Neuronal stem cell (in vitro differentiated cells): ENCODE measurements at regions not wholly inside any gene's neighbourhood (a gene's known extent, or its start where the extent isn't known, plus 50 kb on each side); places are given as distances from the start of the nearest gene placed in this dataset.

Experiments
- DNase-seq: peaks from one replicate; pipeline ENCODE4 v3.0.0-alpha.2; 2013; ENCODE audit warnings: low spot score
- H2AFZ ChIP-seq: one replicate; pipeline ENCODE4 v1.6.1; 2013; ENCODE audit warnings: mild to moderate bottlenecking, low read length, inconsistent platforms
- H2AK5ac ChIP-seq: 2 replicates; pipeline ENCODE4 v1.6.1; 2013; ENCODE audit warnings: low read depth, mild to moderate bottlenecking, inconsistent platforms, low read length, moderate library complexity, mixed read lengths
- H2BK120ac ChIP-seq: 2 replicates; pipeline ENCODE4 v1.6.1; 2013; ENCODE audit warnings: low read depth, mild to moderate bottlenecking, inconsistent platforms, low read length, moderate library complexity, mixed read lengths
- H2BK12ac ChIP-seq: one replicate; pipeline ENCODE4 v1.6.1; 2013; ENCODE audit warnings: low read length, inconsistent platforms
- H2BK15ac ChIP-seq: 2 replicates; pipeline ENCODE4 v1.6.1; 2013; ENCODE audit warnings: mild to moderate bottlenecking, low read length, inconsistent platforms, mixed read lengths
- H2BK5ac ChIP-seq: one replicate; pipeline ENCODE4 v1.6.1; 2013; ENCODE audit warnings: inconsistent platforms, mild to moderate bottlenecking, low read length, moderate library complexity
- H3K14ac ChIP-seq: one replicate; pipeline ENCODE4 v1.6.1; 2013; ENCODE audit warnings: low read length, inconsistent platforms
- H3K18ac ChIP-seq: 2 replicates; pipeline ENCODE4 v1.6.1; 2013; ENCODE audit warnings: low read length, inconsistent platforms
- H3K23ac ChIP-seq: 2 replicates; pipeline ENCODE4 v1.6.1; 2013; ENCODE audit warnings: low read depth, mild to moderate bottlenecking, mixed read lengths, low read length, inconsistent platforms; ENCODE audit not compliant: poor library complexity
- H3K27ac ChIP-seq: replicated peaks from 3 replicates; pipeline ENCODE4 v1.5.1; 2013; ENCODE audit warnings: low read length, inconsistent platforms
- H3K27me3 ChIP-seq, 3 experiments: 2 replicates each; pipeline ENCODE4 v1.6.1; 2013; ENCODE audit warnings: low read length in 3 of 3, mild to moderate bottlenecking in 2 of 3, inconsistent platforms in 1 of 3, low read depth in 1 of 3, mixed read lengths in 1 of 3, moderate library complexity in 1 of 3; ENCODE audit not compliant: control insufficient read depth in 3 of 3, insufficient read depth in 3 of 3
- H3K36me3 ChIP-seq, 2 donors: replicated peaks in 1 of 2; 2 replicates each; pipeline ENCODE4 v1.6.1; 2013; ENCODE audit warnings: low read length in 2 of 2; ENCODE audit not compliant: control insufficient read depth in 2 of 2, insufficient read depth in 2 of 2
- H3K4ac ChIP-seq: 2 replicates; pipeline ENCODE4 v1.6.1; 2013; ENCODE audit warnings: inconsistent platforms, mild to moderate bottlenecking, low read length, moderate library complexity
- H3K4me1 ChIP-seq, 2 donors: 1 replicate in 1 of 2; 2 replicates in 1 of 2; pipeline ENCODE4 v1.6.1; 2013; ENCODE audit warnings: low read length in 2 of 2, low read depth in 1 of 2; ENCODE audit not compliant: control insufficient read depth in 2 of 2, insufficient read depth in 1 of 2
- H3K4me2 ChIP-seq: one replicate; pipeline ENCODE4 v1.6.1; 2013; ENCODE audit warnings: mild to moderate bottlenecking, low read length, inconsistent platforms; ENCODE audit not compliant: insufficient read depth, poor library complexity, severe bottlenecking
- H3K4me3 ChIP-seq, 2 donors: 2 replicates each; pipeline ENCODE4 v1.5.1; 2013; ENCODE audit warnings: low read length in 2 of 2, mild to moderate bottlenecking in 2 of 2, inconsistent platforms in 1 of 2, moderate library complexity in 1 of 2
- H3K79me1 ChIP-seq: one replicate; pipeline ENCODE4 v1.6.1; 2013; ENCODE audit warnings: low read depth, mild to moderate bottlenecking, inconsistent platforms, low read length, moderate library complexity
- H3K9ac ChIP-seq: one replicate; pipeline ENCODE4 v1.6.1; 2013; ENCODE audit warnings: mild to moderate bottlenecking, low read depth, low read length, inconsistent platforms; ENCODE audit not compliant: poor library complexity
- H3K9me3 ChIP-seq, 2 donors: replicated peaks in 1 of 2; 2 replicates each; pipeline versions ENCODE3 to v1.6.1; 2013; ENCODE audit warnings: low read length in 2 of 2, mild to moderate bottlenecking in 2 of 2, inconsistent platforms in 1 of 2, low read depth in 1 of 2, mixed read lengths in 1 of 2, moderate library complexity in 1 of 2; ENCODE audit not compliant: control insufficient read depth in 2 of 2, insufficient read depth in 1 of 2
- H4K8ac ChIP-seq: one replicate; pipeline ENCODE4 v1.6.1; 2013; ENCODE audit warnings: low read depth, mild to moderate bottlenecking, inconsistent platforms, low read length, moderate library complexity
- H4K91ac ChIP-seq: one replicate; pipeline ENCODE4 v1.6.1; 2013; ENCODE audit warnings: low read length, low read depth, mild to moderate bottlenecking, inconsistent platforms; ENCODE audit not compliant: poor library complexity
- WGBS, 2 donors: extraction: QIAGEN DNeasy Blood & Tissue Kit; methylation state at CpG; one replicate each; pipeline ENCODE4 v1.1.7; 2013; ENCODE audit warnings: missing lambda C conversion rate in 2 of 2, mixed read lengths in 1 of 2; ENCODE audit not compliant: insufficient read length in 2 of 2, insufficient replicate concordance in 1 of 2; ENCODE audit errors: extremely low coverage in 2 of 2; 5-methylcytosine and 5-hydroxymethylcytosine counted together

DNA sequence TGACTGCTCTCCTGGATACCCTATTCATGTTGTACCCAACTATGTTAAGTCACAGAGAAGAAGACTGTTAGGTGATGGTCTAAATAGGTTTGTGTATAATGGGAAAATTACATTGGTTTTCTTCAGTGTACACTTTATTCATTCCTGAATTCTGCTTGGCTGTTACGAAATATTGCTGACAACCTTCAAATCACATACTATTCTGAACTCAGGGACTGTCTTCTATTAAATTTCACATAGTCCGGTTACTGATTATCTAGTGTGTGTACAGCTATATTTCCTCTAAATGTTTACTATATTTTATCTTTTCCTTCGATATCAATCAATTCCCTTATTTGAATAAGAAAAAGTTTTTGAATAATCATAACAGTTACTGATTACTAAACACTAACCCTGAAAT is 1090.3 kb upstream of the CITED2 start:
- Histone ChIP-seq H3K9me3 (peaks cover 0 to 5% of the 10 kb centered on the region in 2 donors), H3K79me1 (no peaks in the 10 kb centered on the region), H3K18ac (no peak overlapping the region), H3K9ac (no peak overlapping the region), H3K4me1 (no peaks in the 10 kb centered on the region), H4K91ac (no peak overlapping the region), H2AFZ (no peak overlapping the region), H2AK5ac (no peak overlapping the region), H3K23ac (no peak overlapping the region), H2BK120ac (no peak overlapping the region), H2BK12ac (no peak overlapping the region), H4K8ac (no peak overlapping the region), H3K4ac (no peak overlapping the region), H3K4me3 (no peak overlapping the region), H3K36me3 (no peaks in the 10 kb centered on the region), H2BK5ac (no peak overlapping the region), H3K27me3 (no peaks in the 10 kb centered on the region), H3K4me2 (no peak overlapping the region), H3K14ac (no peak overlapping the region), H3K27ac (no peak overlapping the region), H2BK15ac (no peak overlapping the region)
- WGBS, 2 donors, result no CpG with 5 or more reads among the region's 3 CpGs
- DNase-seq, result no peak

DNA sequence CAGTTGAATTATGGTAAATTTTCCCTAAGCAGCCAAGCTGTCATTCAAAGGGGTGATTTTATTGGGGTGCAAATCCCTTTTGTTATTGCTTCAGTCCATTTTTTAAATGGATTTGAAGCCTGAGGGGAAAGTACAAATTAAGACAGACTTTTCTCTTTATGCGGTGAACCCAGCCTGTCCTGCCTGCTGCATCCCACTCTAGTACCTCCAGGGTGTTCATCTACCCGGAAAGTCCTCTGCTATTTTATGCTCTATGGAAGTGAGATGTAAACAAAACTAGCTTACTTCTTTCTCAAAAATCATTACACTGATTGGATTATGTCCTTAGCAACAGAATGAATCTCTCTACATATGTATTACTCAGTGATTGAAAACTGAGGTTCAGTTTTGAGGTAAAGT is 1088.9 kb upstream of the CITED2 start:
- Histone ChIP-seq H2AFZ (no peak overlapping the region), H3K4me3 (no peak overlapping the region), H3K4ac (no peak overlapping the region), H3K9me3 (peaks cover 0 to 5% of the 10 kb centered on the region in 2 donors), H4K91ac (no peak overlapping the region), H3K4me2 (no peak overlapping the region), H2BK5ac (no peak overlapping the region), H3K9ac (no peak overlapping the region), H3K27me3 (no peaks in the 10 kb centered on the region), H3K4me1 (no peaks in the 10 kb centered on the region), H3K18ac (no peak overlapping the region), H2AK5ac (no peak overlapping the region), H2BK15ac (no peak overlapping the region), H3K23ac (no peak overlapping the region), H3K79me1 (no peaks in the 10 kb centered on the region), H2BK120ac (no peak overlapping the region), H3K27ac (no peak overlapping the region), H3K36me3 (no peaks in the 10 kb centered on the region), H3K14ac (no peak overlapping the region), H2BK12ac (no peak overlapping the region), H4K8ac (no peak overlapping the region)
- DNase-seq, result no peak
- WGBS, 2 donors, result no CpG with 5 or more reads among the region's 2 CpGs

DNA sequence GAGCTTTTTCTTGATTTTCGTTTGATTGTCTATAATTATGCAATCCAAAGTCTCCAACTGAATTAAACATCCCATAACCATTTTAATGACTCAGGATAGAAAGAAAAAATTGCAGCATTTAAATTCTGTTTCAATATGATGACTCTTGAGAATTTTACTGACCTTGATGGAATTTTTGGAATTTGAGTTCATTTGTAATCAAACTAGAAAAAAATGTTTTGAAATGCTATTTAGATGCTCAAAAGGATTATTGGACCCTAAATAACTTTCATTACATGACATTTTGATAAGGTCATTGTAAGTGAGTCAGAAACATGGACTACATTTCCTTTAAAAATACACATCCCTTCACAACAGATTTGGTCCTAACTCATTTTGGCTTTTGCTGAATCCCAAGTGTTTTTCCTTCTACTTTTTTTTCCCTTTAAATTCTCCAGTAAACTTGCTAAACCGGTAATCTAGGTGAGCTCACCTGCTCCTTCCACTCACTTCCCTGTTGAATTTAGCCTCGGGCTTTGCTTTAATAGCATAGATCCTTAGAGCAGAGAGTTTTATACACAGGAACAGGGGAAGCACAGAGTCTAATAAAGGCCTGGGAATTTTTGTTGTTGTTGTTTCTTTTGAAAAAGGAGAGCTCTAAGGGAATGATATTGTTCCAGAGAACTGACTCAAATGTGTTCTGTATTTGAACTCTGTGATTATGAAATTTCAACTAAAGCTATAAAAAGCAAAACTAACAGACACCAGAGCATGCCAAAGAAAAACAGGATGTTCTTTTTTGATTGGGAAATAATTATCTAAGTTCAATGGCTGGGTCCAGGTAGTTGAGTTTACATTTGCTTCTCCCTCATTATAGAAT is 1088.2 kb upstream of the CITED2 start:
- Histone ChIP-seq H2AFZ (no peak overlapping the region), H3K4me2 (no peak overlapping the region), H3K36me3 (no peaks in the 10 kb centered on the region), H4K91ac (no peak overlapping the region), H3K79me1 (no peaks in the 10 kb centered on the region), H3K9me3 (peaks cover 0 to 5% of the 10 kb centered on the region in 2 donors), H3K27me3 (no peaks in the 10 kb centered on the region), H4K8ac (no peak overlapping the region), H3K27ac (no peak overlapping the region), H2BK5ac (no peak overlapping the region), H2AK5ac (no peak overlapping the region), H3K4me1 (peaks cover 0 to 2% of the 10 kb centered on the region in 2 donors), H3K4me3 (no peak overlapping the region), H3K4ac (no peak overlapping the region), H3K9ac (no peak overlapping the region), H2BK15ac (no peak overlapping the region), H3K23ac (no peak overlapping the region), H3K14ac (no peak overlapping the region), H2BK12ac (no peak overlapping the region), H2BK120ac (no peak overlapping the region), H3K18ac (no peak overlapping the region)
- DNase-seq, result no peak
- no CpG with 5 or more reads among the region's 3 CpGs for WGBS, 2 donors

DNA sequence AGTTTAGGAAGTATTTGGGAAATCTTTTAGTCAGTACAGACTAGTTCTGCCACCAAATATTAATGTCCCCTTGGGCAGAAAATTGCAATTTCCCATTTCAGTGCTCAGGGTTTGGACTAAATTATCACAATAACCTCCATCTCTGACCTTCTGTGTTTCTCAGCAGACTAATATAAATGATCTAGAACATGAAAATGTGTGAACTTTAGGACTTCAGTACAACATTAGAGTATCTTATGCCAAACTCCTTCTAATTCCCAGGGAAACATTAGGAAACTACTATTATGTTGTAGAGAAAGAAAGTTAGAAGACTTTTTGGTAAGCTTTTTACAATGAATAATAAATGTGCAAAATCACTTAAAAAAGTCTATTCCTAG is 1087.6 kb upstream of the CITED2 start:
- no peak overlapping the region for H3K4ac ChIP-seq
- H4K8ac ChIP-seq, result no peak overlapping the region
- no peak overlapping the region for H3K4me2 ChIP-seq
- H3K27me3 ChIP-seq, result no peaks in the 10 kb centered on the region
- H2AK5ac ChIP-seq, result no peak overlapping the region
- no peak overlapping the region for H3K27ac ChIP-seq
- no peak overlapping the region for H2BK15ac ChIP-seq
- no peak for DNase-seq
- H2AFZ ChIP-seq, result no peak overlapping the region
- H4K91ac ChIP-seq, result no peak overlapping the region
- H3K4me1 ChIP-seq, result peaks cover 0 to 2% of the 10 kb centered on the region in 2 donors
- H3K36me3 ChIP-seq, result no peaks in the 10 kb centered on the region
- no peak overlapping the region for H3K14ac ChIP-seq
- no peak overlapping the region for H2BK12ac ChIP-seq
- no peak overlapping the region for H3K4me3 ChIP-seq
- H3K79me1 ChIP-seq, result no peaks in the 10 kb centered on the region
- peaks cover 0 to 5% of the 10 kb centered on the region in 2 donors for H3K9me3 ChIP-seq
- H3K9ac ChIP-seq, result no peak overlapping the region
- no peak overlapping the region for H3K18ac ChIP-seq
- H2BK120ac ChIP-seq, result no peak overlapping the region
- H3K23ac ChIP-seq, result no peak overlapping the region
- H2BK5ac ChIP-seq, result no peak overlapping the region
